GM12878 (cell line): ENCODE measurements at regions not wholly inside any gene's neighbourhood (a gene's known extent, or its start where the extent isn't known, plus 50 kb on each side); places are given as distances from the start of the nearest gene placed in this dataset.

Source experiments
- ATAC-seq: fragments of 200-7000 bp; cut with Tn5 transposase; 3 replicates; pipeline ENCODE4 v1.9.1; 2020; ENCODE audit warnings: mild to moderate bottlenecking, moderate library complexity
- BruUV-seq: library from RNA; stranded (reverse); fragments of 400-500 nt; replicated peaks from 2 replicates; lab custom pipeline; 2021; lab: Mats Ljungman, UMichigan
- CTCF ChIA-PET: fragments of 300-600 bp; sonication (Branson Sonifier 250); formaldehyde crosslinking; extraction: SDS; loops from one replicate; lab custom pipeline; 2021; ENCODE audit warnings: inconsistent platforms; lab: Yijun Ruan, JAX
- POLR2A ChIA-PET: fragments of 350-600 bp; formaldehyde crosslinking; extraction: SDS; loops from one replicate; lab custom pipeline; 2021; ENCODE audit warnings: inconsistent platforms; lab: Charles Lee
- RAD21 ChIA-PET: fragments of 300-600 bp; sonication (Branson Sonifier 250); formaldehyde crosslinking; loops from one replicate; lab custom pipeline; 2023; ENCODE audit warnings: antibody characterized with exemption; ENCODE audit not compliant: unreplicated experiment; lab: Charles Lee
- SMC1A ChIA-PET: fragments of 300-600 bp; sonication (Branson Sonifier 250); formaldehyde crosslinking; loops from one replicate; lab custom pipeline; 2023; ENCODE audit not compliant: unreplicated experiment, uncharacterized antibody; lab: Charles Lee
- DNase-seq: peaks from one replicate; pipeline ENCODE4 v3.0.0-alpha.2; 2011; ENCODE audit warnings: low read depth, low spot score
- FAIRE-seq: peaks from 3 replicates; lab custom pipeline; 2011; peaks lifted over from hg19 to GRCh38; lab: Jason Lieb, UNC
- H2AFZ ChIP-seq: 2 replicates; pipeline ENCODE4 v1.6.0; 2011; ENCODE audit warnings: low read depth, low read length, control low read depth; ENCODE audit not compliant: control insufficient read depth
- H3K27ac ChIP-seq: 2 replicates; pipeline ENCODE4 v1.5.1; 2011; ENCODE audit warnings: control low read depth; ENCODE audit not compliant: control insufficient read depth, insufficient read depth
- H3K27me3 ChIP-seq, 2 experiments: replicated peaks in 1 of 2; 2 replicates each; pipeline versions ENCODE4 v1.6.0 to v1.6.1; 2011; ENCODE audit warnings: low read length in 1 of 2; ENCODE audit not compliant: control insufficient read depth in 2 of 2, insufficient read depth in 2 of 2
- H3K36me3 ChIP-seq, 2 experiments: 2 replicates each; pipeline ENCODE4 v1.5.1; 2011; ENCODE audit warnings: low read length in 1 of 2; ENCODE audit not compliant: control insufficient read depth in 2 of 2, insufficient read depth in 2 of 2
- H3K4me1 ChIP-seq: 2 replicates; pipeline ENCODE4 v1.6.1; 2011; ENCODE audit warnings: mild to moderate bottlenecking, low read length, moderate library complexity, mixed read lengths; ENCODE audit not compliant: control insufficient read depth, insufficient read depth
- H3K4me2 ChIP-seq: 2 replicates; pipeline ENCODE4 v1.6.0; 2011; ENCODE audit warnings: control low read depth; ENCODE audit not compliant: control insufficient read depth, insufficient read depth
- H3K4me3 ChIP-seq: fragments of 200-600 bp; sonication (generic); 2 replicates; pipeline ENCODE4 v1.5.1; 2016
- H3K79me2 ChIP-seq: 2 replicates; pipeline ENCODE4 v1.6.0; 2011; ENCODE audit warnings: low read length; ENCODE audit not compliant: control insufficient read depth, insufficient read depth
- H3K9ac ChIP-seq: 2 replicates; pipeline ENCODE4 v1.8.0; 2011; ENCODE audit warnings: low read length, control low read depth, mixed read lengths; ENCODE audit not compliant: control insufficient read depth, insufficient read depth
- H3K9me3 ChIP-seq: replicated peaks from 3 replicates; pipeline ENCODE4 v1.5.1; 2011; ENCODE audit warnings: mild to moderate bottlenecking, low read length; ENCODE audit not compliant: control insufficient read depth, insufficient read depth
- H4K20me1 ChIP-seq: 2 replicates; pipeline ENCODE4 v1.6.0; 2011; ENCODE audit not compliant: control insufficient read depth, insufficient read depth
- BACH1 ChIP-seq: fragments of 450-650 bp; IDR thresholded peaks from 2 replicates; pipeline ENCODE4 v1.6.1; 2017; ENCODE audit warnings: mild to moderate bottlenecking, borderline replicate concordance
- CREB1 ChIP-seq: IDR thresholded peaks from 2 replicates; pipeline ENCODE4 v1.6.1; 2012; ENCODE audit warnings: low read depth, mild to moderate bottlenecking, inconsistent platforms
- CREM ChIP-seq: IDR thresholded peaks from 2 replicates; pipeline ENCODE4 v1.6.1; 2014; ENCODE audit warnings: antibody characterized with exemption, low read depth
- PAX8 ChIP-seq: fragments of 450-650 bp; IDR thresholded peaks from 2 replicates; pipeline ENCODE4 v1.6.1; 2017; ENCODE audit warnings: mild to moderate bottlenecking, moderate library complexity
- WGBS: methylation state at CpG from one replicate; pipeline ENCODE4 v1.1.6; 2016; ENCODE audit warnings: low lambda C conversion rate; ENCODE audit not compliant: insufficient replicate concordance, insufficient coverage; ENCODE audit errors: missing lambda C conversion rate; 5-methylcytosine and 5-hydroxymethylcytosine counted together
- in situ Hi-C: fragments of 300-500 bp; cut with MboI; formaldehyde crosslinking; loops from 9 replicates; pipeline ENCODE4 v1.14.3; 2018; ENCODE audit warnings: mixed read lengths
- intact Hi-C: fragments of 100-400 bp; cut with micrococcal nuclease; formaldehyde crosslinking; loops from one replicate; pipeline ENCODE4 v1.14.2; 2022; ENCODE audit not compliant: unreplicated experiment
- TF ChIP-seq, protein P1 (sequence below): IDR thresholded peaks from 2 replicates; pipeline ENCODE4 v1.6.1; 2012; ENCODE audit warnings: low read length, inconsistent platforms
- TF ChIP-seq, protein P2 (sequence below): fragments of 450-650 bp; IDR thresholded peaks from 2 replicates; pipeline ENCODE4 v1.6.1; 2017; ENCODE audit warnings: low read depth, mild to moderate bottlenecking, moderate library complexity

DNA sequence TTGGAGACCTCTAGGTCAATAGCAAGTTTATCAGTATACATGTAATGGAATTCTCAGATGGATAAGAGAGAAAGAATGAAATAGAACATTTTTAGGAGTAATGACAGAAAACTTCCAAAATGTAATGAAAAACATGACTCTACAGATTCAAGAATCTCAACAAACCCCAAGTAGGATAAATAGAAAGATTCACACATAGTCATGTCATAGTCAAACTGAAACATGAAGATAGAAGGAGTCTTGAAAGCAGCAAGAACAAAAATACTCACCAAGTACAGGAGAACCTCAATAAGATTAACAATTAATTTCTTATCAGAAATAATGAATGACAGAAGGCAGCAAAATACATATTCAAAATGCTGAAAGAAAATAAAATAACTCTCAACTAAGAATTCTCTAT is 164.5 kb downstream of the SPATA31D1 start:
- DNase-seq = no peak
- Histone ChIP-seq H3K79me2 (no peaks in the 10 kb centered on the region), H3K4me1 (no peaks in the 10 kb centered on the region)
- no peak for FAIRE-seq
- intact Hi-C loops = no loop called here
- no TSS peak for BruUV-seq
- TF ChIP-seq PAX8 (no peak), BACH1 (no peak), CREM (no peak)
- TF ChIP-seq, protein P1, sequence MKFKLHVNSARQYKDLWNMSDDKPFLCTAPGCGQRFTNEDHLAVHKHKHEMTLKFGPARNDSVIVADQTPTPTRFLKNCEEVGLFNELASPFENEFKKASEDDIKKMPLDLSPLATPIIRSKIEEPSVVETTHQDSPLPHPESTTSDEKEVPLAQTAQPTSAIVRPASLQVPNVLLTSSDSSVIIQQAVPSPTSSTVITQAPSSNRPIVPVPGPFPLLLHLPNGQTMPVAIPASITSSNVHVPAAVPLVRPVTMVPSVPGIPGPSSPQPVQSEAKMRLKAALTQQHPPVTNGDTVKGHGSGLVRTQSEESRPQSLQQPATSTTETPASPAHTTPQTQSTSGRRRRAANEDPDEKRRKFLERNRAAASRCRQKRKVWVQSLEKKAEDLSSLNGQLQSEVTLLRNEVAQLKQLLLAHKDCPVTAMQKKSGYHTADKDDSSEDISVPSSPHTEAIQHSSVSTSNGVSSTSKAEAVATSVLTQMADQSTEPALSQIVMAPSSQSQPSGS = no peak
- TF ChIP-seq, protein P2, sequence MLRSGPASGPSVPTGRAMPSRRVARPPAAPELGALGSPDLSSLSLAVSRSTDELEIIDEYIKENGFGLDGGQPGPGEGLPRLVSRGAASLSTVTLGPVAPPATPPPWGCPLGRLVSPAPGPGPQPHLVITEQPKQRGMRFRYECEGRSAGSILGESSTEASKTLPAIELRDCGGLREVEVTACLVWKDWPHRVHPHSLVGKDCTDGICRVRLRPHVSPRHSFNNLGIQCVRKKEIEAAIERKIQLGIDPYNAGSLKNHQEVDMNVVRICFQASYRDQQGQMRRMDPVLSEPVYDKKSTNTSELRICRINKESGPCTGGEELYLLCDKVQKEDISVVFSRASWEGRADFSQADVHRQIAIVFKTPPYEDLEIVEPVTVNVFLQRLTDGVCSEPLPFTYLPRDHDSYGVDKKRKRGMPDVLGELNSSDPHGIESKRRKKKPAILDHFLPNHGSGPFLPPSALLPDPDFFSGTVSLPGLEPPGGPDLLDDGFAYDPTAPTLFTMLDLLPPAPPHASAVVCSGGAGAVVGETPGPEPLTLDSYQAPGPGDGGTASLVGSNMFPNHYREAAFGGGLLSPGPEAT = no peak
- TF ChIP-seq, all 136 proteins: peak for 0
- Histone ChIP-seq H3K27ac (no peak overlapping the region), H3K9ac (no peak overlapping the region), H2AFZ (no peak overlapping the region), H4K20me1 (no peaks in the 10 kb centered on the region), H3K4me3 (no peak overlapping the region), H3K27me3 (no peaks in the 10 kb centered on the region), H3K36me3 (no peaks in the 10 kb centered on the region), H3K9me3 (no peaks in the 10 kb centered on the region), H3K4me2 (no peak overlapping the region)
- CTCF ChIA-PET = interaction anchor here (3.4 kb wide), 1 partner anchor 26 kb away, joined by 9 read pairs; no protein-coding TSS in a partner anchor
- RAD21 ChIA-PET = no interaction called here
- in situ Hi-C loops = no loop called here
- SMC1A ChIA-PET = interaction anchor here (1.1 kb wide), 1 partner anchor 54 kb away, joined by 3 read pairs; no protein-coding TSS in a partner anchor
- no peak for ATAC-seq
- POLR2A ChIA-PET = no interaction called here

DNA sequence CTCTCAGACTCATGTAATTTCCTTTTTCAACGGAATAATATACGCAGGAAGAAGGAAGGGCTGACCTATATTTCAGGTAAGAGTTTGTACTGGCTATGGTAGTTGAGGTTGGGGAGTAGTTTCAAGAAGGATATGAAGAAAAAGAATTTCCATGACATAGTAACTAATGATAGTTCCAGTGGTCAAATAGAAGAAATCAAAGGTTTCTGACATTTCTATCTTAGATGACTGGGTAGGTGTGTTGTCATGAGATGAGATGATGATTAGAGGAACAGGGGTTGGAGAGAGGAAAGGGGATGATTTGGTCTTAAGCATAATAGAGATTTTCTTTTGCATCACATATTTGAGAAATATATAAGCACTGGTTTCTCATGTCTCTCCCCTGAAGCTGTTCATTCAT is 166.0 kb downstream of the SPATA31D1 start:
- DNase-seq = no peak
- 58% methylated on average over 2 of the region's 2 CpGs for WGBS
- no peak for TF ChIP-seq CREB1
- ChIA-PET SMC1A (no interaction called here), POLR2A (no interaction called here), CTCF (no interaction called here), RAD21 (no interaction called here)
- intact Hi-C loops = no loop called here
- Histone ChIP-seq H3K4me3 (no peak overlapping the region), H3K9ac (no peak overlapping the region), H2AFZ (no peak overlapping the region), H3K4me1 (no peaks in the 10 kb centered on the region), H3K79me2 (no peaks in the 10 kb centered on the region), H3K4me2 (no peak overlapping the region), H4K20me1 (no peaks in the 10 kb centered on the region), H3K27ac (no peak overlapping the region), H3K9me3 (no peaks in the 10 kb centered on the region), H3K36me3 (no peaks in the 10 kb centered on the region), H3K27me3 (no peaks in the 10 kb centered on the region)
- no peak for ATAC-seq
- no peak for FAIRE-seq
- BruUV-seq = no TSS peak
- in situ Hi-C loops = no loop called here
